MM.1S (cell line): ENCODE measurements at regions not wholly inside any gene's neighbourhood (a gene's known extent, or its start where the extent isn't known, plus 50 kb on each side); places are given as distances from the start of the nearest gene placed in this dataset.

Source experiments
- CTCF ChIP-seq: fragments of 300-600 bp; sonication (generic); IDR thresholded peaks from 2 replicates; pipeline ENCODE4 v1.5.1; 2016; ENCODE audit warnings: antibody characterized with exemption, low read length, mixed read lengths
- EZH2 ChIP-seq: fragments of 300-600 bp; sonication (generic); optimal IDR thresholded peaks from 2 replicates; pipeline ENCODE3; 2017; ENCODE audit warnings: low read depth, mild to moderate bottlenecking, antibody characterized with exemption, low read length, mixed read lengths
- EZH2phosphoT487 ChIP-seq: fragments of 300-600 bp; sonication (generic); IDR thresholded peaks from 2 replicates; pipeline ENCODE4 v1.6.1; 2018; ENCODE audit warnings: antibody characterized with exemption, low read length

- no peak for TF ChIP-seq CTCF
- TF ChIP-seq EZH2 = no peak
- TF ChIP-seq EZH2phosphoT487 = no peak
Observed at GRCh38 chr12:60043236-60043635, 447.4 kb downstream of the SLC16A7 start.
